Lower leg skin (tissue), 3 donors: ENCODE measurements at regions not wholly inside any gene's neighbourhood (a gene's known extent, or its start where the extent isn't known, plus 50 kb on each side); places are given as distances from the start of the nearest gene placed in this dataset.

Experiments
- CTCF ChIP-seq, 3 donors: fragments of 450-650 bp; IDR thresholded peaks; one replicate each; pipeline ENCODE4 v1.5.1; 2016; ENCODE audit warnings: antibody characterized with exemption in 3 of 3, mild to moderate bottlenecking in 3 of 3, moderate library complexity in 2 of 3
- POLR2A ChIP-seq, 2 donors: fragments of 450-650 bp; IDR thresholded peaks; one replicate each; pipeline ENCODE4 v1.6.1; 2016 to 2017; ENCODE audit warnings: antibody characterized with exemption in 2 of 2, mild to moderate bottlenecking in 1 of 2, moderate library complexity in 1 of 2

- TF ChIP-seq CTCF (IDR thresholded peaks at IDR 0.05) (no peak), POLR2A (IDR thresholded peaks at IDR 0.05) (no peak)
Measured at GRCh38 chr10:65149878-65150277, 1628.7 kb downstream of the REEP3 start.
